ENCODE measurements at regions not wholly inside any gene's neighbourhood (a gene's known extent, or its start where the extent isn't known, plus 50 kb on each side); places are given as distances from the start of the nearest gene placed in this dataset.

DNA sequence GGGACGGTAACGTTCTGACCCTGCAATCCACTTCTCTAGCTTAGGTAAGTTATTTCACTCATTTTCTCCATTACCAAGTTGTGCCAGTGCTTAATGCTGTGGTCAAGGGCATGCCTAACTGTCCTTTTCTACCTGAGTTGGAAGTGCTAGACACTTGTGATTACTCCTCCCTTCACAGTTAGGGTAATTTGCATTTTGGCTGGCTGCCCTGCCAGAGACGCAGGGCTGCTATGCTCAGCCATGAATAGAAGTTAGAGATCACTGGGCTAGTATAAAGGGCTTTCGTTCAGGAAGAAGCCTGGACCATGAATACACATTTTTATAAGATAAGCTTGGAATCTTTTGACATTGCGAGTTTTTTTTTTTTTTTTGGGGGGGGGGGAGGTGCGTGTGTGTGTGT lies 633.2 kb upstream of the NEGR1 start:
- TF ChIP-seq, protein P1, sequence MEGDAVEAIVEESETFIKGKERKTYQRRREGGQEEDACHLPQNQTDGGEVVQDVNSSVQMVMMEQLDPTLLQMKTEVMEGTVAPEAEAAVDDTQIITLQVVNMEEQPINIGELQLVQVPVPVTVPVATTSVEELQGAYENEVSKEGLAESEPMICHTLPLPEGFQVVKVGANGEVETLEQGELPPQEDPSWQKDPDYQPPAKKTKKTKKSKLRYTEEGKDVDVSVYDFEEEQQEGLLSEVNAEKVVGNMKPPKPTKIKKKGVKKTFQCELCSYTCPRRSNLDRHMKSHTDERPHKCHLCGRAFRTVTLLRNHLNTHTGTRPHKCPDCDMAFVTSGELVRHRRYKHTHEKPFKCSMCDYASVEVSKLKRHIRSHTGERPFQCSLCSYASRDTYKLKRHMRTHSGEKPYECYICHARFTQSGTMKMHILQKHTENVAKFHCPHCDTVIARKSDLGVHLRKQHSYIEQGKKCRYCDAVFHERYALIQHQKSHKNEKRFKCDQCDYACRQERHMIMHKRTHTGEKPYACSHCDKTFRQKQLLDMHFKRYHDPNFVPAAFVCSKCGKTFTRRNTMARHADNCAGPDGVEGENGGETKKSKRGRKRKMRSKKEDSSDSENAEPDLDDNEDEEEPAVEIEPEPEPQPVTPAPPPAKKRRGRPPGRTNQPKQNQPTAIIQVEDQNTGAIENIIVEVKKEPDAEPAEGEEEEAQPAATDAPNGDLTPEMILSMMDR (IDR thresholded peaks at IDR 0.05) = no peak
- Histone ChIP-seq H3K9me3 (no peaks in the 10 kb centered on the region), H3K4me3 (no peak overlapping the region), H3K27me3 (no peaks in the 10 kb centered on the region), H3K27ac (no peak overlapping the region), H3K36me3 (no peaks in the 10 kb centered on the region), H3K4me1 (no peaks in the 10 kb centered on the region)
- intact Hi-C loops (cut with DNase I) = no loop called here
- 19 to 28% methylated on average over 5 to 6 of the region's 6 CpGs for WGBS, 2 donors
- DNase-seq (no peak), ATAC-seq (no peak), FAIRE-seq (no peak)

DNA sequence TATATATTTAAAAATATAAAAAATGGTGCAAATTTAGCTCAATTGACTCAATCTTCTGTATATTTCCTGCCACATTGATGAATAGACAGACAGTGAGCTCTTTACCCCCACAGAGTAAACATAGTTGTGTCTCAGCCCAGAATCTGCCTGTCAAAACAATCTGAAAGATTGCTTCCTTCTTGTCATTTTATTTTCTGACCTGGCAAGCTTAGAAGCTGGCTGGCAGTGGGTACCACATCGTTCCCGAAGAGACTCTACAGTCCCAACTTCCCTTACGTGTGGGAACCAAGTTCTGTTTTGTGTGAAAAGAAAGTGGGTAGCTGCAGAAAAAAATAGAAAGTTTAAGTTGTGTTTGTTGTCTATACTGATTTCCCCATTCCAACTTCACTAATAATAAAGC lies 629.3 kb upstream of the NEGR1 start:
- Histone ChIP-seq H3K27ac (no peak overlapping the region), H3K27me3 (no peaks in the 10 kb centered on the region), H3K36me3 (no peaks in the 10 kb centered on the region), H3K4me1 (no peaks in the 10 kb centered on the region), H3K9me3 (no peaks in the 10 kb centered on the region), H3K4me3 (no peak overlapping the region)
- FAIRE-seq (no peak), ATAC-seq (no peak), DNase-seq (no peak)
- WGBS, 2 donors = 50 to 53% methylated on average over 3 of the region's 3 CpGs
- TF ChIP-seq, protein P1 (IDR thresholded peaks at IDR 0.05) = no peak
- intact Hi-C loops (cut with DNase I) = no loop called here

DNA sequence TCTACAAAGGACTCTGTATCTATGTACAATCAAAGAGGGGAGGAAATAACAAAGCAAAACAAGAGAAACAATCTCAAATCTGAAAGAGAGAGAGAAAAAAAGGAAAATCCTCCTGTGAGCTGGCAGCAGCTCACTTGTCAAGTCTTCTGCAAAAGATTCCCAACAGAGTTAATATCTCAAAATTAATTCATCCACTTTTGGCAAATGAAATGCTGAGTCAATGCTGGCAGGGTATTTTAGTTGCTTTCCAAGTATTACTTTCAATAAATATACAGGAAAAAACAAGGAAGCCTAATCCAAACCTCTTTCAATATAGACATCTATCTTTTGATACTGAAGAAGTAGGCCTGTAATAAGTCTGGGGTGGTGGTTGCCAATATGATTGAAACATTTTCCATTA lies 613.9 kb upstream of the NEGR1 start:
- H3K27ac ChIP-seq = no peak overlapping the region
- no peaks in the 10 kb centered on the region for H3K9me3 ChIP-seq
- intact Hi-C loops (cut with DNase I) = no loop called here
- no peaks in the 10 kb centered on the region for H3K4me1 ChIP-seq
- no peaks in the 10 kb centered on the region for H3K27me3 ChIP-seq
- TF ChIP-seq, protein P1 (IDR thresholded peaks at IDR 0.05) = no peak
- H3K36me3 ChIP-seq = no peaks in the 10 kb centered on the region
- no peak for FAIRE-seq
- ATAC-seq = no peak
- no peak for DNase-seq
- H3K4me3 ChIP-seq = no peak overlapping the region

DNA sequence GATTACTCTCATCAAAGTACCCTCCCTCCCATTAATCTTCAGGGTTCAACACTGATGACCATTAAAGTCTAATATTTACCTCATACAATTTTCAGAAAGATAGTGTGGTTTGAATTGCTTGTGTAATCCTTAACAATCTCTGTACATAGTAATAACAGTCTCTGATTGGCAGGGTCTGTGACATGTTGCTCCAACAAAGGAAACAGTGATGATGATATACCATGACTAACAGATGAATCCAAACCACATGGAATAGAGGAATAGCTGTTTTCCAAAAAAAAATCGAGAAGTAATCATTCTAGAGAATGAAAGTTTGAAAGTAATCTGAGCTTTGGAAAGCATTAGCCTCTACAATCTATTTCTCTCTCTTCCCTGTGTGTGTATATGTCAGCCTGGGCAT lies 610.1 kb upstream of the NEGR1 start:
- Histone ChIP-seq H3K9me3 (no peaks in the 10 kb centered on the region), H3K4me3 (no peak overlapping the region), H3K4me1 (no peaks in the 10 kb centered on the region), H3K36me3 (no peaks in the 10 kb centered on the region), H3K27ac (no peak overlapping the region), H3K27me3 (no peaks in the 10 kb centered on the region)
- no peak for DNase-seq
- ATAC-seq = no peak
- WGBS, 2 donors = 17 to 37% methylated on average over 1 of the region's 1 CpG
- no peak for FAIRE-seq
- TF ChIP-seq, protein P1 (IDR thresholded peaks at IDR 0.05) = no peak
- intact Hi-C loops (cut with DNase I) = no loop called here

DNA sequence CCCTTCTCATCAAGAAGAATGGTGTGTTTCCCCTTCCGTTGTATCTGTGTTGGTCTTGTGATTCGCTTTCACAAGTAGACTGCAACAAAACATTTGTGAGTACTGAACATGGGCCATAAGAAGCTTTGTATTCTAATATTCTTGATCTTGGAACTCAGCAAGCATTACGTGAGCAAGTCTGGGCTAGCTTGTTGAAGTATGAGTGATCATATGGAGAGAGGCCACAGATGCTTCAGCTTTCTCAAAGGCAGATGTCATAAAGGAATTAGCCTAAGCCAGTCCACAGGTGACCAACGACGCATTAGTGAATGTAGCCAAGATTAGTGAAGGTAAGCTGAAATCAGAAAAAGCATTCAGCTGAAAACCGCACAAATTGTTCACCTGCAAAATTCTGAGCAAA lies 609.6 kb upstream of the NEGR1 start:
- Histone ChIP-seq H3K27ac (no peak overlapping the region), H3K9me3 (no peaks in the 10 kb centered on the region), H3K27me3 (no peaks in the 10 kb centered on the region), H3K4me3 (no peak overlapping the region), H3K36me3 (no peaks in the 10 kb centered on the region), H3K4me1 (no peaks in the 10 kb centered on the region)
- intact Hi-C loops (cut with DNase I) = no loop called here
- FAIRE-seq (no peak), DNase-seq (no peak), ATAC-seq (no peak)
- TF ChIP-seq, protein P1 (IDR thresholded peaks at IDR 0.05) = no peak
- 61 to 74% methylated on average over 6 of the region's 6 CpGs for WGBS, 2 donors

Data from pancreas (tissue), 10 donors.